ENCODE measurements at regions not wholly inside any gene's neighbourhood (a gene's known extent, or its start where the extent isn't known, plus 50 kb on each side); places are given as distances from the start of the nearest gene placed in this dataset.

DNA sequence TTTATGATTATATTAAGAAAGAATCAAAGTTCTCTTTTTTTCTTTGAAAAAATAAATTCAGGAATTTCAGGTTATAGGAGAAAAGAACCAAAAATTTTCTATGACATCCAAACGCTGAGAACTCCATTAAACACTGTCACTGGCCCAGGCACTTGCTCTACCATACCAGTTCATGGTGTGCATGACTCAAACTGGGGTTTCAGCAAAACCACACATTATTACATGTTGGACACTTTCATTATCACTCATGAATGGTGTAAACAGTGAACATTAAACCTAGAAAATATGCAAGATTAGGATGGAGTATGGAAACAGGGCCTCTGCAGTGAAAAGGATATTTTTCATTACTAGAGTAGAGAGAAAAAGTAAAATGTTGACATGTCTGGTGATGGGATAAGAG, 369.9 kb upstream of the FAM174A start:
- Histone ChIP-seq H2AFZ (ENCODE audit: low read length) (no peak overlapping the region), H3K4me1 (ENCODE audit: insufficient read depth, low read length, poor library complexity, severe bottlenecking) (no peaks in the 10 kb centered on the region), H3K9me3 (ENCODE audit: low read length) (peaks cover 9% of the 10 kb centered on the region; the same call in 1 of the 2 replicates), H3K27ac (ENCODE audit: low read depth, low read length, poor library complexity, severe bottlenecking) (no peak overlapping the region), H3K36me3 (ENCODE audit: insufficient read depth, low read length) (no peaks in the 10 kb centered on the region), H3K79me2 (ENCODE audit: insufficient read depth, low read depth, low read length) (no peaks in the 10 kb centered on the region), H3K9me2 (ENCODE audit: insufficient read depth, low read length) (no peaks in the 10 kb centered on the region), H3K4me3 (ENCODE audit: low read depth, low read length, poor library complexity, severe bottlenecking) (no peak overlapping the region), H3K4me2 (ENCODE audit: low read length) (no peak overlapping the region), H4K20me1 (ENCODE audit: insufficient read depth, low read length) (no peaks in the 10 kb centered on the region)
- ChIA-PET CTCF (ENCODE audit: unreplicated experiment) (no interaction called here), POLR2A (interaction anchor here (0.7 kb wide), 1 partner anchor 36 kb away, joined by 3 read pairs; no protein-coding TSS in a partner anchor)
- no peak for DNase-seq (ENCODE audit: low spot score)
- intact Hi-C loops (cut with micrococcal nuclease; ENCODE audit: unreplicated experiment): no loop called here
- BruUV-seq (replicated peaks): no TSS peak
- TF ChIP-seq, protein P1, sequence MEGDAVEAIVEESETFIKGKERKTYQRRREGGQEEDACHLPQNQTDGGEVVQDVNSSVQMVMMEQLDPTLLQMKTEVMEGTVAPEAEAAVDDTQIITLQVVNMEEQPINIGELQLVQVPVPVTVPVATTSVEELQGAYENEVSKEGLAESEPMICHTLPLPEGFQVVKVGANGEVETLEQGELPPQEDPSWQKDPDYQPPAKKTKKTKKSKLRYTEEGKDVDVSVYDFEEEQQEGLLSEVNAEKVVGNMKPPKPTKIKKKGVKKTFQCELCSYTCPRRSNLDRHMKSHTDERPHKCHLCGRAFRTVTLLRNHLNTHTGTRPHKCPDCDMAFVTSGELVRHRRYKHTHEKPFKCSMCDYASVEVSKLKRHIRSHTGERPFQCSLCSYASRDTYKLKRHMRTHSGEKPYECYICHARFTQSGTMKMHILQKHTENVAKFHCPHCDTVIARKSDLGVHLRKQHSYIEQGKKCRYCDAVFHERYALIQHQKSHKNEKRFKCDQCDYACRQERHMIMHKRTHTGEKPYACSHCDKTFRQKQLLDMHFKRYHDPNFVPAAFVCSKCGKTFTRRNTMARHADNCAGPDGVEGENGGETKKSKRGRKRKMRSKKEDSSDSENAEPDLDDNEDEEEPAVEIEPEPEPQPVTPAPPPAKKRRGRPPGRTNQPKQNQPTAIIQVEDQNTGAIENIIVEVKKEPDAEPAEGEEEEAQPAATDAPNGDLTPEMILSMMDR (conservative IDR thresholded peaks at IDR 0.05; ENCODE audit: low read length): no peak
- TF ChIP-seq EZH2phosphoT487 (IDR thresholded peaks at IDR 0.05; ENCODE audit: borderline replicate concordance, low read depth, low read length): no peak

DNA sequence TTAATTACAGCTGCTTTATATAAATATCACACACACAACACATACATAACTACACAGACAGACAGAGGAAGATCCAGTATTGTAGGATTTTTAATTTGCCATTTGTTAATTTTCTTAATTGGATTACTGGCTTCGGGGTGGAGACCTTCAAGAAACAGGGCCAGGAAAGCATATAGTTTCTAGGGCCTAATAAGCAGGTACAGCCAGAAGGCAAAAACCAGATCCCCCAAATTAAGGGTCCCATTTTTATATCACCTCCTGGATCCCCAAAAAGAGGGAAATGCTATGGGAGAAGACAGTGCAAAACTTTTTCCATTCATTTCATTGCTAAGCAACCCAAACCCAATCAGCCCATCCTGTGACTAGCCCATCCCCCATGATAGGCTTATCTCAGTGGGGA, 373.3 kb upstream of the FAM174A start:
- no peaks in the 10 kb centered on the region for H3K9me2 ChIP-seq (ENCODE audit: insufficient read depth, low read length)
- no peaks in the 10 kb centered on the region for H3K79me2 ChIP-seq (ENCODE audit: insufficient read depth, low read depth, low read length)
- DNase-seq (ENCODE audit: low spot score): no peak
- ChIA-PET POLR2A (no interaction called here), CTCF (ENCODE audit: unreplicated experiment) (no interaction called here)
- H4K20me1 ChIP-seq (ENCODE audit: insufficient read depth, low read length): no peaks in the 10 kb centered on the region
- H3K36me3 ChIP-seq (ENCODE audit: insufficient read depth, low read length): no peaks in the 10 kb centered on the region
- intact Hi-C loops (cut with micrococcal nuclease; ENCODE audit: unreplicated experiment): no loop called here
- no peak overlapping the region for H3K4me3 ChIP-seq (ENCODE audit: low read depth, low read length, poor library complexity, severe bottlenecking)
- H3K27ac ChIP-seq (ENCODE audit: low read depth, low read length, poor library complexity, severe bottlenecking): no peak overlapping the region
- H2AFZ ChIP-seq (ENCODE audit: low read length): no peak overlapping the region
- H3K4me2 ChIP-seq (ENCODE audit: low read length): no peak overlapping the region
- peaks cover 9% of the 10 kb centered on the region; the same call in 1 of the 2 replicates for H3K9me3 ChIP-seq (ENCODE audit: low read length)
- no TSS peak for BruUV-seq (replicated peaks)
- TF ChIP-seq EZH2phosphoT487 (IDR thresholded peaks at IDR 0.05; ENCODE audit: borderline replicate concordance, low read depth, low read length): no peak
- TF ChIP-seq, protein P1 (conservative IDR thresholded peaks at IDR 0.05; ENCODE audit: low read length): no peak
- no peaks in the 10 kb centered on the region for H3K4me1 ChIP-seq (ENCODE audit: insufficient read depth, low read length, poor library complexity, severe bottlenecking)

DNA sequence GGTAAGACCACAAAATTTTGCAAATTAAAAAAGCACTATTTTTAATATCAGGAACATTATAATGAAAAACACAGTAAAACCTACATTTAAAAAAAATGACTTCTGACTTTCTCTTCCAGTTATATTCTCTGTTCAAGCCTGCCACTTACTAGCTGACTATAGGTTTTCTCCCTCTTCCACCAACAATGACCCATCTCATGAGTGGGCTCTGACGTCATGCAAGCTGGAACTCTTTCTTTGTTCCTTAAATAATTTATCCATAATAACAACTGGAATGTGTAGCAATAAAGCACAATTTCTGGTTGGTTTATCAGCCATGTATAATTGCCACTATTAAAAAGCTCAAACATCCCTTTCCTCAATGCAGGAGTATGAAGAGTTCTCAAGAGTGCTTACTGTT, 378.1 kb upstream of the FAM174A start:
- no peaks in the 10 kb centered on the region for H3K9me2 ChIP-seq (ENCODE audit: insufficient read depth, low read length)
- H3K4me2 ChIP-seq (ENCODE audit: low read length): no peak overlapping the region
- no peak overlapping the region for H3K4me3 ChIP-seq (ENCODE audit: low read depth, low read length, poor library complexity, severe bottlenecking)
- H3K36me3 ChIP-seq (ENCODE audit: insufficient read depth, low read length): no peaks in the 10 kb centered on the region
- TF ChIP-seq, protein P1 (conservative IDR thresholded peaks at IDR 0.05; ENCODE audit: low read length): no peak
- no peak for TF ChIP-seq EZH2phosphoT487 (IDR thresholded peaks at IDR 0.05; ENCODE audit: borderline replicate concordance, low read depth, low read length)
- no TSS peak for BruUV-seq (replicated peaks)
- H3K27ac ChIP-seq (ENCODE audit: low read depth, low read length, poor library complexity, severe bottlenecking): no peak overlapping the region
- H4K20me1 ChIP-seq (ENCODE audit: insufficient read depth, low read length): no peaks in the 10 kb centered on the region
- intact Hi-C loops (cut with micrococcal nuclease; ENCODE audit: unreplicated experiment): no loop called here
- no peaks in the 10 kb centered on the region for H3K4me1 ChIP-seq (ENCODE audit: insufficient read depth, low read length, poor library complexity, severe bottlenecking)
- no peak overlapping the region for H2AFZ ChIP-seq (ENCODE audit: low read length)
- no peaks in the 10 kb centered on the region for H3K79me2 ChIP-seq (ENCODE audit: insufficient read depth, low read depth, low read length)
- ChIA-PET CTCF (ENCODE audit: unreplicated experiment) (no interaction called here), POLR2A (no interaction called here)
- peaks cover 6% of the 10 kb centered on the region; the same call in 1 of the 2 replicates for H3K9me3 ChIP-seq (ENCODE audit: low read length)
- no peak for DNase-seq (ENCODE audit: low spot score)
